Stomach (tissue), 8 donors: ENCODE measurements at regions not wholly inside any gene's neighbourhood (a gene's known extent, or its start where the extent isn't known, plus 50 kb on each side); places are given as distances from the start of the nearest gene placed in this dataset.

Source experiments
- DNase-seq, 2 donors: peaks; one replicate each; pipeline versions ENCODE4 v3.0.0 to v3.0.0-alpha.2; 2013 to 2019
- H3K27ac ChIP-seq, 5 donors: fragments of 200-600 bp in 4 of 5; sonication (generic) in 4 of 5; one replicate each; pipeline ENCODE4 v1.5.1; 2013 to 2019; ENCODE audit warnings: mild to moderate bottlenecking in 1 of 5, moderate library complexity in 1 of 5
- H3K27me3 ChIP-seq, 3 donors: fragments of 200-600 bp; sonication (generic); one replicate each; pipeline ENCODE4 v1.5.1; 2017 to 2019; ENCODE audit warnings: mixed run types in 1 of 3
- H3K36me3 ChIP-seq, 4 donors: fragments of 200-600 bp; sonication (generic); 1 replicate in 3 of 4; 2 replicates in 1 of 4; pipeline ENCODE4 v1.5.1; 2016 to 2019
- H3K4me1 ChIP-seq, 4 donors: fragments of 200-600 bp; sonication (generic); one replicate each; pipeline ENCODE4 v1.5.1; 2016 to 2019
- H3K4me3 ChIP-seq, 4 donors: fragments of 200-600 bp; sonication (generic) in 3 of 4; one replicate each; pipeline ENCODE4 v1.5.1; 2016 to 2019; ENCODE audit warnings: mild to moderate bottlenecking in 1 of 4
- H3K9me3 ChIP-seq, 4 donors: fragments of 200-600 bp; sonication (generic); one replicate each; pipeline ENCODE4 v1.5.1; 2016 to 2019
- EP300 ChIP-seq: sonication (generic); formaldehyde crosslinking; IDR thresholded peaks from one replicate; pipeline ENCODE4 v1.6.1; 2017; ENCODE audit warnings: antibody characterized with exemption
- POLR2A ChIP-seq, 4 donors: fragments of 450-650 bp; IDR thresholded peaks; one replicate each; pipeline ENCODE4 v1.6.1; 2016; ENCODE audit warnings: antibody characterized with exemption in 4 of 4, control low read depth in 2 of 4, mild to moderate bottlenecking in 1 of 4, moderate library complexity in 1 of 4
- POLR2AphosphoS5 ChIP-seq, 3 donors: sonication (generic); formaldehyde crosslinking; IDR thresholded peaks; one replicate each; pipeline ENCODE4 v1.6.1; 2016; ENCODE audit warnings: antibody characterized with exemption in 3 of 3
- WGBS, 5 donors: extraction: QIAGEN DNeasy Blood & Tissue Kit in 3 of 5; methylation state at CpG; one replicate each; pipeline versions ENCODE4 v1.1.5 to v1.1.7; 2013 to 2018; 5-methylcytosine and 5-hydroxymethylcytosine counted together
- intact Hi-C: fragments of 100-400 bp; cut with DNase I; formaldehyde crosslinking; loops from one replicate; pipeline ENCODE4 v1.15.1; 2023; ENCODE audit warnings: low total_unique reads
- TF ChIP-seq, protein P1 (sequence below), 7 experiments: fragments of 450-650 bp in 4 of 7; fragments of 200-600 bp in 3 of 7; sonication (generic) in 3 of 7; IDR thresholded peaks; one replicate each; pipeline ENCODE4 v1.5.1; 2016 to 2019; ENCODE audit warnings: antibody characterized with exemption in 7 of 7, control low read depth in 2 of 7, mild to moderate bottlenecking in 1 of 7
- donor health status: healthy with polysubstance abuse.
- donor health status: Bipolar disorder and iron deficiency.
- donor health status: healthy.

DNA sequence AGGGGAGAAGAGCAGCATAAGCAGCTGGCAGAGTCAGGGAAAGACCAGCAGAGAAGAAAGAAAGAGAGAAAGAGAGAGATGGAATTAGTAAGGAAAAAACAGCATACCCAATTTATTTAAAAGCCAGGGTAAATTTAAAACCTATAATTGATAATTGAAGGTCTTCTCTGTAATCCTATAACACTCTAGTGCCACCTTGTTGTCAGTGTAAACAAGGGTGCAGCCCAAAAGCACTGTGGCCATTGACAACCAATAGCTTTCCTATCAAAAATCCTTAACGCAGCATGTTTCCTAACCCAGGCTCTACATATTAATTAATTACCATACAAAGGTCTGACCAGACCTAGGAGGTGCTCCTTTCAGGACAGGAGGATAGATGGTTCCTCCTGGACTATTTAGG lies 447.2 kb upstream of the HSFY2 start:
- TF ChIP-seq EP300 (no peak), POLR2AphosphoS5 (IDR thresholded peaks at IDR 0.05) (no peak), POLR2A (IDR thresholded peaks at IDR 0.05) (no peak)
- TF ChIP-seq, protein P1, sequence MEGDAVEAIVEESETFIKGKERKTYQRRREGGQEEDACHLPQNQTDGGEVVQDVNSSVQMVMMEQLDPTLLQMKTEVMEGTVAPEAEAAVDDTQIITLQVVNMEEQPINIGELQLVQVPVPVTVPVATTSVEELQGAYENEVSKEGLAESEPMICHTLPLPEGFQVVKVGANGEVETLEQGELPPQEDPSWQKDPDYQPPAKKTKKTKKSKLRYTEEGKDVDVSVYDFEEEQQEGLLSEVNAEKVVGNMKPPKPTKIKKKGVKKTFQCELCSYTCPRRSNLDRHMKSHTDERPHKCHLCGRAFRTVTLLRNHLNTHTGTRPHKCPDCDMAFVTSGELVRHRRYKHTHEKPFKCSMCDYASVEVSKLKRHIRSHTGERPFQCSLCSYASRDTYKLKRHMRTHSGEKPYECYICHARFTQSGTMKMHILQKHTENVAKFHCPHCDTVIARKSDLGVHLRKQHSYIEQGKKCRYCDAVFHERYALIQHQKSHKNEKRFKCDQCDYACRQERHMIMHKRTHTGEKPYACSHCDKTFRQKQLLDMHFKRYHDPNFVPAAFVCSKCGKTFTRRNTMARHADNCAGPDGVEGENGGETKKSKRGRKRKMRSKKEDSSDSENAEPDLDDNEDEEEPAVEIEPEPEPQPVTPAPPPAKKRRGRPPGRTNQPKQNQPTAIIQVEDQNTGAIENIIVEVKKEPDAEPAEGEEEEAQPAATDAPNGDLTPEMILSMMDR (IDR thresholded peaks at IDR 0.05), result no peak
- Histone ChIP-seq H3K27me3 (no peaks in the 10 kb centered on the region), H3K36me3 (no peaks in the 10 kb centered on the region), H3K9me3 (no peaks in the 10 kb centered on the region), H3K4me1 (no peaks in the 10 kb centered on the region), H3K4me3 (no peak overlapping the region), H3K27ac (no peak overlapping the region)
- intact Hi-C loops, result no loop called here
- DNase-seq, result no peak
- WGBS, 5 donors, result 50 to 70% (median 60%) methylated on average over 1 of the region's 1 CpG; no CpG with 5 or more reads in 2 of the 5 donors

DNA sequence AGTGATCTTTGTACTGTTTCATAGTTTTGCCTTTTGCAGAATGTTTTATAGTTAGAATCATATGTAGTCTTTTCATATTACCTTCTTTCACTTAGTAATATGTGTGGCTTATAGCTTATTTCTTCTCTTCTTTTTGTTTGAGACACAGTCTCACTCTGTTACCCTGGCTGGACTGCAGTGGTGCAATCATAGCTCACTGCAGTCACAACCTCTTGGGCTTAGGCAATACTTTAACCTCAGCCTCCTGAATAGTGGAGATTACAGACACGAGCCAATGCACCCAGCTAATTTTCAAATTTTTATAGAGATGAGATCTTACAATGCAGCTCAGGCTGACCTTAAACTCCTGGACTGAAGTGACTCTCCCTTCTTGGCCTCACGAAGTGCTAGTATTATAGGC lies 435.4 kb upstream of the HSFY2 start:
- no peaks in the 10 kb centered on the region for H3K27me3 ChIP-seq
- no peak overlapping the region for H3K27ac ChIP-seq
- no peaks in the 10 kb centered on the region for H3K9me3 ChIP-seq
- no peak overlapping the region for H3K4me3 ChIP-seq
- H3K36me3 ChIP-seq, result no peaks in the 10 kb centered on the region
- 78 to 80% (median 79%) methylated on average over 2 of the region's 2 CpGs; no CpG with 5 or more reads in 2 of the 5 donors for WGBS, 5 donors
- intact Hi-C loops, result no loop called here
- TF ChIP-seq, protein P1 (IDR thresholded peaks at IDR 0.05), result no peak
- TF ChIP-seq POLR2A (IDR thresholded peaks at IDR 0.05), result no peak
- TF ChIP-seq EP300, result no peak
- no peak for TF ChIP-seq POLR2AphosphoS5 (IDR thresholded peaks at IDR 0.05)
- no peak for DNase-seq
- H3K4me1 ChIP-seq, result no peaks in the 10 kb centered on the region

DNA sequence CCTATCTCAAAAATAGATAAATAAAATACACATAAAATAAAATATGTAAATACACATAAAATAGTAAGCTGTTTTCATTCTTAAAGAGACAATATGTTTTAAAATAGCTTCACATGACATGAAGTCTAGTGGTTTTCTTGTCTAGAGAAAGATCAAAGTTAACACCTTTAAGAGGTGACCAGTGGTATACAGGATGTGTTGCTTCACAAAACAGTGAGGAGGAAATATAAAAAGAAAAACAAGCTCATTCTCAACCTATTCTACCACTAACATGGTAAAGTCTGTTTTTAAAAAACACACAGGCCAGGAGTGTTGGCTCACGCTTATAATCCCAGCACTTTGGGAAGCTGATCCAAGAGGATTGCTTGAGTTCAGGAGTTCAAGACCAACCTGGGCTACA lies 433.5 kb upstream of the HSFY2 start:
- TF ChIP-seq, protein P1 (IDR thresholded peaks at IDR 0.05), result no peak
- TF ChIP-seq EP300 (no peak), POLR2AphosphoS5 (IDR thresholded peaks at IDR 0.05) (no peak)
- WGBS, 5 donors, result 82 to 94% (median 89%) methylated on average over 1 of the region's 1 CpG; no CpG with 5 or more reads in 2 of the 5 donors

DNA sequence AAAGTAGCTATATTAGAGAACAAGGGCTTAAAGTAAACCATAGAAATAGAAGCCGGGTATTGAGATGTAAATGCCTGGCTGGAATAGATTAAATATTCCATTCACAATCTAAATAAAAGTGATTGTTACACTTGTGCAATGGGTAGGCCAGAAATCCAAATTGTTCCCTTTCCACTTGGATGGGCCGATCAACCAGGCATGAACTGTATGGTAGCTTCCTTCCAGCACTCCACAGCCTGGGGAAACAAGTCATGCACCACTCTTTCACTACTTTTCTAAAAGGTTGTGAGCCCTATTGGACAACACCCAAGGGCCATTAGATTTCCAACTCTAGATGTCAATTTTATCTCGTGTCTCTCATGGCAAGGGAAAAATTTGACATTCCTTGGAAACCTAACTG lies 407.3 kb upstream of the HSFY2 start:
- Histone ChIP-seq H3K27me3 (no peaks in the 10 kb centered on the region), H3K9me3 (no peaks in the 10 kb centered on the region), H3K4me3 (no peak overlapping the region), H3K4me1 (no peaks in the 10 kb centered on the region), H3K27ac (no peak overlapping the region), H3K36me3 (no peaks in the 10 kb centered on the region)
- no peak for DNase-seq
- intact Hi-C loops, result no loop called here
- 67 to 90% (median 75%) methylated on average over 3 of the region's 3 CpGs; no CpG with 5 or more reads in 2 of the 5 donors for WGBS, 5 donors
- TF ChIP-seq, protein P1 (IDR thresholded peaks at IDR 0.05), result no peak
- TF ChIP-seq POLR2AphosphoS5 (IDR thresholded peaks at IDR 0.05) (no peak), EP300 (no peak), POLR2A (IDR thresholded peaks at IDR 0.05) (no peak)

More for the DNA sequence above, 433.5 kb upstream of the HSFY2 start:
- no peaks in the 10 kb centered on the region for H3K27me3 ChIP-seq
- H3K9me3 ChIP-seq, result no peaks in the 10 kb centered on the region
- H3K36me3 ChIP-seq, result no peaks in the 10 kb centered on the region
- DNase-seq, result no peak
- intact Hi-C loops, result no loop called here
- H3K27ac ChIP-seq, result no peak overlapping the region
- H3K4me3 ChIP-seq, result no peak overlapping the region
- no peaks in the 10 kb centered on the region for H3K4me1 ChIP-seq
